Dedifferentiated amniotic fluid mesenchymal stem cell (primary cell): ENCODE measurements at regions not wholly inside any gene's neighbourhood (a gene's known extent, or its start where the extent isn't known, plus 50 kb on each side); places are given as distances from the start of the nearest gene placed in this dataset.
A peak's percentile ranks its signal among the peaks of the same experiment; 100 is the strongest.
"Not testable (repeated sequence)": the region's sequence is repeated elsewhere in the genome, so short reads cannot be mapped to it uniquely, and the experiment has no call there.

Source experiments
- DNase-seq: peaks from one replicate; pipeline ENCODE4 v3.0.0-alpha.2; 2016; ENCODE audit errors: extremely low spot score

GRCh38 chr4:26239801-26240200 lies 81.0 kb upstream of the RBPJ start:
- no peak for DNase-seq

GRCh38 chr4:26241179-26241578 lies 79.6 kb upstream of the RBPJ start:
- no peak for DNase-seq

GRCh38 chr4:26242451-26242850 lies 78.4 kb upstream of the RBPJ start:
- no peak for DNase-seq

- not testable (repeated sequence) for DNase-seq
Observed at GRCh38 chr4:26244138-26244537, 76.7 kb upstream of the RBPJ start.

- DNase-seq = peak; percentile 53
Observed at GRCh38 chr4:26248647-26249046, 72.2 kb upstream of the RBPJ start.

GRCh38 chr4:26252349-26253025 lies 68.3 kb upstream of the RBPJ start:
- DNase-seq = no peak

GRCh38 chr4:26253968-26254367 lies 66.8 kb upstream of the RBPJ start:
- DNase-seq = no peak

GRCh38 chr4:26255989-26256388 lies 64.8 kb upstream of the RBPJ start:
- DNase-seq = peak; percentile 75

- not testable (repeated sequence) for DNase-seq
Observed at GRCh38 chr4:26257444-26257843, 63.4 kb upstream of the RBPJ start.

- no peak for DNase-seq
Observed at GRCh38 chr4:26257850-26258249, 63.0 kb upstream of the RBPJ start.

GRCh38 chr4:26260571-26260970 lies 60.2 kb upstream of the RBPJ start:
- no peak for DNase-seq

- DNase-seq = no peak
Observed at GRCh38 chr4:26261405-26261804, 59.4 kb upstream of the RBPJ start.

GRCh38 chr4:26263165-26263564 lies 57.6 kb upstream of the RBPJ start:
- DNase-seq = no peak

- DNase-seq = no peak
Observed at GRCh38 chr4:26264109-26264508, 56.7 kb upstream of the RBPJ start.

GRCh38 chr4:26267087-26267486 lies 53.7 kb upstream of the RBPJ start:
- peak; percentile 78 for DNase-seq

GRCh38 chr4:26268246-26268645 lies 52.6 kb upstream of the RBPJ start:
- no peak for DNase-seq

GRCh38 chr4:26269038-26269437 lies 51.8 kb upstream of the RBPJ start:
- DNase-seq = no peak
